ENCODE measurements at regions not wholly inside any gene's neighbourhood (a gene's known extent, or its start where the extent isn't known, plus 50 kb on each side); places are given as distances from the start of the nearest gene placed in this dataset.
A peak's percentile ranks its signal among the peaks of the same experiment; 100 is the strongest.
"Not testable (repeated sequence)": the region's sequence is repeated elsewhere in the genome, so short reads cannot be mapped to it uniquely, and the experiment has no call there.

GRCh38 chr15:38843736-38844590 is 279.3 kb upstream of the RASGRP1 start:
- peak overlapping the region; percentile 19 to 80 (median 46) for H3K27ac Mint-ChIP-seq
- no peak for TF ChIP-seq CTCF (IDR thresholded peaks at IDR 0.05; ENCODE audit: unreplicated experiment in 3 of 3)
- H3K4me1 Mint-ChIP-seq: peaks cover 22% of the 10 kb centered on the region
- peaks cover 16% of the 10 kb centered on the region for H3K9me3 Mint-ChIP-seq
- H3K36me3 Mint-ChIP-seq (ENCODE audit: low read depth): peaks cover 7% of the 10 kb centered on the region
- no peaks in the 10 kb centered on the region for H3K27me3 Mint-ChIP-seq (ENCODE audit: low read depth)
- H3K4me3 Mint-ChIP-seq: peak overlapping the region in 1 of 3 experiments; percentile 2

GRCh38 chr15:38844736-38845135 is 280.1 kb upstream of the RASGRP1 start:
- Mint-ChIP-seq H3K27me3 (ENCODE audit: low read depth) (no peaks in the 10 kb centered on the region), H3K9me3 (peaks cover 10% of the 10 kb centered on the region), H3K4me3 (no peak overlapping the region), H3K4me1 (peaks cover 22% of the 10 kb centered on the region), H3K27ac (peak overlapping the region; percentile 19 to 80 (median 35)), H3K36me3 (ENCODE audit: low read depth) (peaks cover 4% of the 10 kb centered on the region)
- no peak for TF ChIP-seq CTCF (IDR thresholded peaks at IDR 0.05; ENCODE audit: unreplicated experiment in 3 of 3)

GRCh38 chr15:38846346-38846745 is 281.7 kb upstream of the RASGRP1 start:
- H3K36me3 Mint-ChIP-seq (ENCODE audit: low read depth): no peaks in the 10 kb centered on the region
- no peaks in the 10 kb centered on the region for H3K27me3 Mint-ChIP-seq (ENCODE audit: low read depth)
- TF ChIP-seq CTCF (IDR thresholded peaks at IDR 0.05; ENCODE audit: unreplicated experiment in 3 of 3): no peak
- H3K4me1 Mint-ChIP-seq: peaks cover 22% of the 10 kb centered on the region
- peaks cover 6% of the 10 kb centered on the region for H3K9me3 Mint-ChIP-seq
- peak overlapping the region; percentile 59 to 84 (median 69) for H3K27ac Mint-ChIP-seq
- H3K4me3 Mint-ChIP-seq: no peak overlapping the region

DNA sequence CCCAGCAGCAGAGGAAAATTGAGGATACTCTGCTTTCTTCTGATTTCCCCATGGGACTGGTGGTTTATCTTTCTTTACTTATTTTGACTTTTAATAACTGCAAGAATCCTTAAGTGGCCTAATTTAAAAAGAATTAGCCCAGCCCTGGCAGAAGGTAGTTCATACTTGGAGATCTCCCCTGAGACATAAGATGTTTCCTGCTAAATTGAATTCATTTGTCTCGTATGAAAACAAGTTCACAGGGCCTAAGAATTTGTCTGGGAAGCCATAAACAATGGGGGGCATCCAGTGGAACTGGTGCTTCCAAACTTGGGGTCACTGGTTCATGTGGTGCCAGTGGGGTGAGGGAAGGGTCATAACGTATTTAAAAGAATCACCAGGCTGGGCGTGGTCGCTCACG is 283.1 kb upstream of the RASGRP1 start:
- Mint-ChIP-seq H3K27me3 (ENCODE audit: low read depth) (no peaks in the 10 kb centered on the region), H3K9me3 (peaks cover 3% of the 10 kb centered on the region), H3K4me3 (no peak overlapping the region), H3K36me3 (ENCODE audit: low read depth) (no peaks in the 10 kb centered on the region), H3K27ac (no peak overlapping the region), H3K4me1 (peaks cover 21% of the 10 kb centered on the region)
- no peak for TF ChIP-seq CTCF (IDR thresholded peaks at IDR 0.05; ENCODE audit: unreplicated experiment in 3 of 3)

DNA sequence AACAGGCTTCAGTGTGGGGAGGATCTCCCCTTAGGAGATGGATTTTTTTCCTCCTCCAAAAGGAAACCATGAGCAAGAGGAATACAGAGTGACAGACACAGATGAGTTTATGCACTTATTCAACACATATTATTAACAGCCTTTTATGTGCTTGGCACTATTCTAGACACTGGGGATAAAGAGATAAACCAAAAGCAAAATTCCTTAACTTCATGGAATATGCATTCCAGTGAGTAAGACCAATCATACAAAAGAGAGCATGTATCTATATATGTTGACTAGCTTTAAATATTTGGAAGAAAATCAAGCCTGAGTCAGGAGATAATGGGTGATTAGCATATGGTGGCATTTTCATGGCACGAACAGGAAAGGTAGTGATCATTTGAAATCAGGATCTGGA is 284.4 kb upstream of the RASGRP1 start:
- no peak overlapping the region for H3K4me3 Mint-ChIP-seq
- H3K27ac Mint-ChIP-seq: no peak overlapping the region
- H3K36me3 Mint-ChIP-seq (ENCODE audit: low read depth): no peaks in the 10 kb centered on the region
- H3K4me1 Mint-ChIP-seq: peaks cover 10% of the 10 kb centered on the region
- peaks cover 3% of the 10 kb centered on the region for H3K9me3 Mint-ChIP-seq
- H3K27me3 Mint-ChIP-seq (ENCODE audit: low read depth): no peaks in the 10 kb centered on the region
- TF ChIP-seq CTCF (IDR thresholded peaks at IDR 0.05; ENCODE audit: unreplicated experiment in 3 of 3): no peak

DNA sequence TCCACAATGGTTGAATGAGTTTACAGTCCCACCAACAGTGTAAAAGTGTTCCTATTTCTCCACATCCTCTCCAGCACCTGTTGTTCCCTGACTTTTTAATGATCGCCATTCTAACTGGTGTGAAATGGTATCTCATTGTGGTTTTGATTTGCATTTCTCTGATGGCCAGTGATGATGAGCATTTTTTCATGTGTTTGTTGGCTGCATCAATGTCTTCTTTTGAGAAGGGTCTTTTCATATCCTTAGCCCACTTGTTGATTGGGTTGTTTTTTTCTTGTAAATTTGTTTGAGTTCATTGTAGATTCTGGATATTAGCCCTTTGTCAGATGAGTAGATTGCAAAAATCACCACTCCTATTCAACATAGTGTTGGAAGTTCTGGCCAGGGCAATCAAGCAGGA is 287.6 kb upstream of the RASGRP1 start:
- H3K36me3 Mint-ChIP-seq (ENCODE audit: low read depth); H3K27me3 Mint-ChIP-seq (ENCODE audit: low read depth); H3K4me3 Mint-ChIP-seq; H3K27ac Mint-ChIP-seq; H3K4me1 Mint-ChIP-seq; H3K9me3 Mint-ChIP-seq: not testable (repeated sequence)
